ENCODE measurements at regions not wholly inside any gene's neighbourhood (a gene's known extent, or its start where the extent isn't known, plus 50 kb on each side); places are given as distances from the start of the nearest gene placed in this dataset.
"Not testable (repeated sequence)": the region's sequence is repeated elsewhere in the genome, so short reads cannot be mapped to it uniquely, and the experiment has no call there.

GRCh38 chr16:5215901-5216300 lies 118.3 kb upstream of the EEF2KMT start:
- peak; percentile 55 for DNase-seq

GRCh38 chr16:5214466-5214865 lies 116.9 kb upstream of the EEF2KMT start:
- no peak for DNase-seq

GRCh38 chr16:5212501-5212900 lies 114.9 kb upstream of the EEF2KMT start:
- DNase-seq = not testable (repeated sequence)

GRCh38 chr16:5207862-5208498 lies 110.4 kb upstream of the EEF2KMT start:
- DNase-seq = not testable (repeated sequence)

GRCh38 chr16:5207001-5207523 lies 109.5 kb upstream of the EEF2KMT start:
- DNase-seq = no peak

GRCh38 chr16:5206331-5206990 lies 108.9 kb upstream of the EEF2KMT start:
- peak; percentile 51 for DNase-seq

- DNase-seq = no peak
Measured at GRCh38 chr16:5205361-5206040, 107.9 kb upstream of the EEF2KMT start.

- not testable (repeated sequence) for DNase-seq
Measured at GRCh38 chr16:5203675-5204074, 106.1 kb upstream of the EEF2KMT start.

GRCh38 chr16:5200123-5200522 lies 102.5 kb upstream of the EEF2KMT start:
- DNase-seq = no peak

- DNase-seq = no peak
Measured at GRCh38 chr16:5196204-5196603, 98.6 kb upstream of the EEF2KMT start.

GRCh38 chr16:5193861-5194260 lies 96.3 kb upstream of the EEF2KMT start:
- no peak for DNase-seq

GRCh38 chr16:5188989-5189352 lies 91.4 kb upstream of the EEF2KMT start:
- DNase-seq = no peak

GRCh38 chr16:5188318-5188988 lies 90.9 kb upstream of the EEF2KMT start:
- DNase-seq = no peak

- DNase-seq = no peak
Measured at GRCh38 chr16:5187402-5187952, 89.9 kb upstream of the EEF2KMT start.

- no peak for DNase-seq
Measured at GRCh38 chr16:5186381-5186903, 88.8 kb upstream of the EEF2KMT start.

- no peak for DNase-seq
Measured at GRCh38 chr16:5176505-5176904, 78.9 kb upstream of the EEF2KMT start.

GRCh38 chr16:5175266-5175665 lies 77.7 kb upstream of the EEF2KMT start:
- DNase-seq = peak; percentile 51

GRCh38 chr16:5166486-5166885 lies 68.9 kb upstream of the EEF2KMT start:
- DNase-seq = no peak

- DNase-seq = not testable (repeated sequence)
Measured at GRCh38 chr16:5165429-5165828, 67.8 kb upstream of the EEF2KMT start.

- not testable (repeated sequence) for DNase-seq
Measured at GRCh38 chr16:5162801-5163200, 65.2 kb upstream of the EEF2KMT start.

GRCh38 chr16:5161888-5162287 lies 64.3 kb upstream of the EEF2KMT start:
- DNase-seq = not testable (repeated sequence)

GRCh38 chr16:5160010-5160409 lies 62.4 kb upstream of the EEF2KMT start:
- not testable (repeated sequence) for DNase-seq

- DNase-seq = not testable (repeated sequence)
Measured at GRCh38 chr16:5159537-5159936, 61.9 kb upstream of the EEF2KMT start.

Data from right hindlimb (tissue), 1 donor.